HPDE6-E6E7 (cell line): ENCODE measurements at regions not wholly inside any gene's neighbourhood (a gene's known extent, or its start where the extent isn't known, plus 50 kb on each side); places are given as distances from the start of the nearest gene placed in this dataset.
"Not testable (repeated sequence)": the region's sequence is repeated elsewhere in the genome, so short reads cannot be mapped to it uniquely, and the experiment has no call there.

Source experiments
- DNase-seq: peaks from one replicate; pipeline ENCODE4 v3.0.0; 2011; ENCODE audit warnings: missing footprints; ENCODE audit errors: extremely low spot score

DNA sequence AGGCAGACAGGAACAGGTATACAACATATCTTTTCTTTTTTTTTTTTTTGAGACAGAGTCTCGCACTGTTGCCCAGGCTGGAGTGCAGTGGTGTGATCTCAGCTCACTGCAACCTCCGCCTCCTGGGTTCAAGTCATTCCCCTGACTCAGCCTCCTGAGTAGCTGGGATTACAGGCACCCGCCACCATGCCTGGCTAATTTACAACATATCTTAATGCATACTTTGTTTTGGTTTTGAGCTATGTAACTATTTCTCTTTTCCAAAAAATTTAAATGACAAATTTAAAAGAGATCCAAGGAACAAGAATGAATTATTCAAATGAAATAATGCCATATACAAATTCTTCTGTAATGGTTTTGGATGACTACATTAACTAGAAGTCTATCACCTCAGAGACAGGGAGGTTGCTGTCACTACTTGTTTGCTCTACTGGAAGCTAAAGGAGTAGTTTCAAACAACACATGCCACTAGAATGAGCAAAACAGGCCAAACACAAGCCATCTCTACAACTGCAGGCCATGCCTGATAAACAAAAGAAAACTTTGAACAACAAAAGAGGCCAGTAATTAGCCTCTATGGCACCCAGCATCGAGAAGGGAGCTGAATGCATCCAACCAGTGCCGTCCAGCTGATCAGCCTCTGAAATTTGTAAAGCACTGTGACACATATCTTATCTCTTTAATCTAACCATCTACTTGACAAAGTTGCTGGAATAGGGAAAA lies 133.6 kb upstream of the VOPP1 start:
- not testable (repeated sequence) for DNase-seq

DNA sequence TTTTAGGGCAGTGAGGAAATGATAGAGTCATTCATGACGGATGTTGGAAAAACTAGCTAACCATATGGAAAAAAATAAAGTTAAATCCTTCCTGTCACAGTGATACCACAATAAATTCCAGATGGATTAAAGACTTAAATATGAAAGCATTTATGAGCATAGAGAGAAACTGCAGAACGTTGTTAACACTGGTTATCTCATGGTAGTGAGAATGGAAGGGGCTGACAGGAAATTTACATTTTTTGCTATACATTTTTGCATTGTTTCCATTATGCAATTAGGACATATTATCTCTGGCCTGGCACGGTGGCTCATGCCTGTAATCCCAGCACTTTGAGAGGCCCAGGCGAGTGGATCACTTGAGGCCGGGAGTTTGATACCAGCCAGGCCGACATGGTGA lies 130.5 kb upstream of the VOPP1 start:
- not testable (repeated sequence) for DNase-seq

DNA sequence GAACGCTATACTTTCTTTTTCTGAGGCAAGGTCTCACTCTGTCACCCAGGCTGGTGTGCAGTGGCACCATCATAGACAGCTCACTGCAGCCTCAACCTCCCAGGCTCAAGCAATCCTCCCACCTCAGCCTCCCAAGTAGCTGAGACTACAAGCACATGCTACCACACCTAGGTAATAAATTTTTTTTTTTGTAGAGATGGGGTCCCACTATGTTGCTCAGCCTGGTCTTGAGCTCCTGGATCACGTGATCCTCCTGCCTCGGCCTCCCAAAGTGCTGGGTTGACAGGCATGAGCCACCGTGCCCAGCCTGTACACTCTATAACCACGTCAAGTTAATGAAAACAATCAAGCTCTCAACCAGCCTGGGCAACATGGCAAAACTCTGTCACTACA lies 127.1 kb upstream of the VOPP1 start:
- DNase-seq, result not testable (repeated sequence)

DNA sequence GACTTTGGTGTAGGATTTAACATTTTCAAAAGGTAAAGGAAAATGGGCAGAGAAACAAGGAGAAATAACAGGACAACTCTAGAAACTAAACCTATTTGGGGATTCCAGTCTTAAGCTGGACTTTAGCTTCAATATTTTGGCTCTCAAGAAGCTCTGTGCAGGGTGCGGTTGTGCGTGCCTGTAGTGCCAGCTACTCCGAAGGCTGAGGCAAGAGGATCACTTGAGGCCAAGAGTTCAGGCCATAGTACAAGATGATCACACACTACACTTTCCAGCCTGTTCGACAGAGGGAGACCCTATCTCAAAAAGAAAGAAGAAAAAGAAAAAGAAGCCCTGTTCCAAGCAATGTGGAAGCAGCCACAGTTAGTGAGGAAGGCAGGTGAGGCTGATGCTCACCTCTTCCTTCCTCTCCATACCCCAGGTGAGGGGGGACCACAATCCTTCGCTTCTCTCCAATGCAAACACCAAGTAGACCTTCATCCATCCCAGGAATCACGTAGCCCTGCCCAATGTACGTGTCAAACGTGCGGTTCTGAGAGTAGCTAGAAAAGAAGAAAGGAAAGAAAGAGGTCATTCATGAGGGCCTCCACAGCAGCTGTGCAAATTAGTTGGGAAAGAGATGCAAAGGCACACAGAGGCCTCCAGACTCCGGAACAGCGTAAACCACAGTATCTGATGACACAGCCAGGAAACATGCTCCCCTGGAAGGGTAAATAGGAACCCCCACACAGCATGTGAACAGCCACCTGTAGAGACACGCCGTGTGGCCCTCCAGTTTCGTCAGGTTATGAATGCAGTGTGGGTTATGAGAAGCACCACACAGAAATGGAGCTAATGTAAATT lies 126.5 kb upstream of the VOPP1 start:
- peak; percentile 61 for DNase-seq

DNA sequence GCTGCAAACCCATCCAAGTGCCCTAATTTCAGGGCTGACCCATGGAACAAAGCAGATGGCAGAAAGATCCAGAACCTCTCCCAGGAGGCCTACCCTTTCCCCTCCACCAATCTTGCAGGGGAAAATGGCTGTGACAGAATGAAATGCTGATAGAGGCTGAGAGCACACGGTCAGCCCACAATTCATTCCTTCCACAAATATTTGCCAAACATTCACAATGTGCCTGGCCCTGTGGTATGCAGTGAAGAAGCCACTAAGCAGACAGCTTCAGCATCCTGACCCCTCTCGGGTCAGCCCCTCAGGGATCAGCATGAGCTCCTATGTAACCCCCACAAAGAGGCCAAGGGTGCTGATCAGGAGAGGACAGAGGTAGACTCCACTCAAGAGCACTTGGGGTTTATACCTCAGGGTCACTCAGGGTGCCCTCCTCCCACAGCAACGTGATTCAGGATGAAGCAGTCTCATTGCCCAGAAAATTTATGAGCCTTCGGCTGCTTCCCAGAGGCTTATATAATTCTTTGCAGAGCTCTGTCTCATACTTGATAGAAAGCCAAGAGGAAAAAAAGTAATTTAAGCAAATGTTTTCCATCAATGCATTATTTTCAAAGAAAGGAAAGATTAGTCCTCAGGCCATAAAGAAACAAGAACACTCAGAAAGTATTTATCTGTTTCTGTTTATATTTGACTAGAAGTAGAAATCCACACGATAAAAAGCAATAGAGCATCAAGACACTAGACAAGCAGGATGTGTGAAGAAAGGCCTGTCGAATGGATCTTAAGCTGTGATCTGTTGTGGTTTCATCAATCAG lies 123.8 kb upstream of the VOPP1 start:
- not testable (repeated sequence) for DNase-seq

DNA sequence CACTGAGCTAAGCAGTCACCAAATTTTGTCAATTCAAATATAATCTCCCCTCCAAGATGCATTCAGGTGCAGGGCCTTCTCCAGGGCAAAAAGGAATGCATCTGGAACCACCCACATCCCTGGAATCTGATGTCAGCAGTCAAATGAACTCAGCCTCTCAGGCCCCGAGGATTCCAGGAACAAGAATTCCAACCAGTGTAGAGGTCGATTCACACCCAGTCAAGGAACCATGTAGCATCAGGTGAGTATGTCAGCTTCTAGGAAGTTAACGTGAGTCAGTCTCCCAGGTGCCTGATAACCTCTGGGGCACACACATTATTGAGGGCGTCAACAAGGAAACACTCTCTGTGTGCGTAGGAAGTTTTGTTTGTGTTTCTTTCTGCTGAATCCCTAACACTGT lies 122.2 kb upstream of the VOPP1 start:
- peak; percentile 16 for DNase-seq

DNA sequence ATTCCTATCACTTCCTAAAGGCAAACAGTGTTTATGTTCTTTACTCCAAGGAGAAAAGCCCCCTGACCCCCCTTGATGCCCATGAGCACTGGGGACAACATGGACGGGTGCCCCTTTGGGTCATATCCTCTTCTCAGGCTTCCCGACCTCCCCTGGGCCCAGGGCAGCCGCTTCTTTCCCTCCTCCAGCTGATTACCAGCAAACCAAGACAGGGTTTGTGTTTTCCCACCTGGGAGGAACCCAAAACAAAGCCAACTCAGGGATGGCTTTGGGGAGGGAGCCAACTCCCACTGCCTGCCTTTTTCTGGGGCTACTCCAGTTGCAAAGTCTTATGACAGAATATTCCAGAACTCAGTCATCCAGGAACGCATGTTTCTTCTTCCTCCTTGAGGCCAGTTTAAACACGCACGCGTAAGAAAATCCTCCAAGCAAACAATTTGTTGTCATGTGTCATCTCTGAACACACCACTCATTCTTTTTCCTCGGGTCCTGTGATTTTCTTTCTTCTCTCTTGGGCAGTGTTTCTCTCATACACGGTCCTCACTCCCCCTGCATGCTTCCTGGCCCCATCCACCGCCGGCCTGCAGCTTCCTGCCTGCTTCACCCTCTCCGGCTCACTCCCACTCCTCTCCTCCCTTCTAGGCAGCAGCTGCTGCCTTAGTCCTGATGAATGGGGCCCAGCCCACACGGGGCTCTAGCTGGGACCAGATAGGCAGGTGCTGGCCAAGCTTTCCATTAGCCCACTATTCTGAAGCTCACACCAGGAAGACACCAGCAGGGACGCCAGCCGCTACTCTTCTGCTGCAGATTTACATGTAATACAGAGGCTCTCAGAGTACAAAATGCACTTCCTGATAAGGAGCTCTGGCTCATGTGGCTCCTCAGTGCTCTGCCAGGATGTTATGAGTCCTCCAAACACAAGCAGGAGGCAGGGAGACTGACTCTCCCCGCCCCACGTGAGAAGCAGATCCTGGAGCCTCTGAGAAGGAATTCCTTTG lies 116.7 kb upstream of the VOPP1 start:
- DNase-seq, result peak; percentile 8

DNA sequence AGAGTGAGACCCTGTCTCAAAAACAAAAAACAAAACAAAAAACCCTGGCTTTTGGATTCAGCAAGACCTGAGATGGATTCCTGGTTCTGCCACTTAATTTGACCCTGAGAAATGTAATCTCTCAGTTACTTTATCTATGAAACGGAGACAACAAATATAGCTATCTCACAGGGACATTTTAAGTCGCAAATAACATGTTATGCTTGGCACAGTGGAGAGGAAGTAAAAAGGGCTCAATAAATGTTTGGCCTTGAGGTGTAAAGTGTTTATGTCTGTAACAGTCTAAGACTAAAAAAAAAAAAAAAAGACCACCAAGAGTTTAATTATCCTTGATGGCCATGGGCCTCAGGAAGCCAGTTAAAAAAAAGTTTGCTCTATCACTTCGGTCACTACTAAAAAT lies 116.0 kb upstream of the VOPP1 start:
- DNase-seq, result not testable (repeated sequence)

DNA sequence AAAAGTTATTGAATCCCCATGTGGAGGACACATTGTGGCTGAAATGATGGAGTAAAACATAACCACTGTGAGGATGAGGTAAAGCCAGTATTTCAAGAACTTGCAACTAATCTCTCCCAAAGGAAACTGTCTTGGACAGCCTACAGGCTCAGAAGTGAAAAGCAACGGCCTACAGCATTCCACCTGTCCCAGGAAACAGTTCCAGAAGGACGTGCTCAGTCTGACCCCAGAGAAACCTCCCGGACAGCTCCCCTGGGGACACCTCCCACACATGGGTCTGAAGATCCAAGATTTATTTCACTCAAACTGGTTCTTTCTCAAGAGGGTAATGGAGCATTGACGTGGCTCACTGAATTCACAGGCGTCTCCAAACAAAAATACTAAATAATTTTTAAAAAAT lies 115.0 kb upstream of the VOPP1 start:
- DNase-seq, result not testable (repeated sequence)

DNA sequence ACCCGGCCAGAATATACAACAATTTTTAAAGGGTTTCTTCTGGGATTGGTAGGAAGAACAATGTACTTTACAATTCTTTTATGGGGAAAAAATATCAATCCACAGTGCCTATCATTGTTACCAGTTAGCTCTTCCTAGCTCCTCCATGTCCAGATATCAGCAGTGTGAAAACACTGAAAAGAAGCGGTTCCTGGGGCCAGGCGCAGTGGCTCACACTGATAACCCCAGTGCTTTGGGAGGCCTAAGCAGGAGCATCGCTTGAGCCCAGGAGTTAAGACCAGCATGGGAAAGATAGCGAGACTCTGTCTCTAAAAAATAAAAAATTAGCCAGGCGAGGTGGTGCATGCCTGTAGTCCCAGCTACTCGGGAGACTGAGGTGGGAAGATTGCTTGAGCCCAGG lies 114.5 kb upstream of the VOPP1 start:
- DNase-seq, result not testable (repeated sequence)

DNA sequence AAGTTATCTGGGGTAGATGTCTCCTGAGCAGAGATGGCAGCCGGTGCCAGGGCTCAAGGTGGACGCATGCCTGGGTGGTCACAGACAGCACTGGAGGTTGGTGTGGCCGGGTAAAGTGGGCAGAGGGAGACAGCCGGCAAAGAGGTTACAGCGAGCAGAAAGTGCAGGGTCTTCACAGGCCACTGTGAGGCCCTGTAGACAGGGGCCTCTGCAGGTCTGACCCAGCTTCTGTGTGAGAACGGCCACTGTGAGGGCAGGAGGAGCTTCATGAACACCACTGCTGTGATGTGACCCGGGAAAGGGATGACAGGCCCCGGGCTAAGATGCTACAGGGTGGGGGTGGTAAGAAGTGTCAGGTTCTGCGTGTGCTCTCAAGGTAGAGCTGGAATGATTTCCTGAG lies 111.2 kb upstream of the VOPP1 start:
- not testable (repeated sequence) for DNase-seq

DNA sequence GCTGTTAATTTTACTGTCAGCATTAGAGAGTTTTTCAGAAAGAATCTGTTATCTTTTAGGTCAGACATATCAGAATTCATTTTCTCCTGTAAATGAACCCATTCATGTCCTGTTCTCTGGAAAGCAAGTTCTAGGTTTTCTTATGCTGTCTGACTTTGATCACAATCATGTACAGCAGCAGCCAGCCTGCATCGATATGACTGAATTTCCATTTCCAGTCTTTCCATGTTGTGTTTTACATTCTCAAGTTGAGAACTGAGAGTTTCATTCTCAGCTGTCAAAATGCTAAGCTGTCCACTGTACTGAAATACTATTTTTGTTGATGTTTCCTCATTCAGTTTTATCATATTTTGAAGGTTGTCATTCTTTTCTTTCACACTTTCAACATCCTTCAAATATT lies 103.3 kb upstream of the VOPP1 start:
- DNase-seq, result not testable (repeated sequence)

DNA sequence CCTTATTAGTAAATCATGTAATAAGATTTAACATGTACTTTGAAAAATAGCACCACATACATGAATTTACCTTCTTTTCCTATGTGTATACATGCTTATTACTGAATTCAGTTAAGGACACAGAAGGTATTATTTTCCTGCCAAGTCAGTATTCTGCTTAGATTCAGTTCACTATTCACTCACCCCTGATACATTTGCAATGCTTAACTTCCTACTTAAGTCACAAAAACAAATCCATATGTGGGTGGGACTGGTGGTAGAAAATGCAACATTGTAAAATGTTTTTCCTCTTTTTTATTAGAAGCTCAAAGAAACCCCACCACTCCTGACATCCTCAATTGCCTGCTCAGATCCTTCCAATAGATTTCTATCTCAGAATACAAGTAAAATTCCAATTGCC lies 101.2 kb upstream of the VOPP1 start:
- not testable (repeated sequence) for DNase-seq

DNA sequence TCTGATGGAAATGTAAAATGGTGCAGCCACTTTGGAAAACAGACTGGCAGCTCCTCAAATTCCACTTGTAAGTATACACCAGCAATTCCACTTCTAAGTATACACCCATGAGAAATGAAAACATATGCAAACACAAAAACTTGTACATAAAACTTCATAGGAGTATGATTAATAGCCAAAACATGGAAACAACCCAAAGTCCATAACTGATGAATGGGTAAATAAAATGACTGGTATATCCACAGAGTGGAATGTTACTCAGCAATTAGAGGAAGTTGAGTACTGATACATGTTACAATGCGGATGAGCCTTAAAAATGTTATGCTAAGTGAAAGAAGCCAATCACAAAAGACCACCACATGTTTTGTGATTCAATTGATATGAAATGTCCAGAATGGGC lies 99.8 kb upstream of the VOPP1 start:
- not testable (repeated sequence) for DNase-seq

DNA sequence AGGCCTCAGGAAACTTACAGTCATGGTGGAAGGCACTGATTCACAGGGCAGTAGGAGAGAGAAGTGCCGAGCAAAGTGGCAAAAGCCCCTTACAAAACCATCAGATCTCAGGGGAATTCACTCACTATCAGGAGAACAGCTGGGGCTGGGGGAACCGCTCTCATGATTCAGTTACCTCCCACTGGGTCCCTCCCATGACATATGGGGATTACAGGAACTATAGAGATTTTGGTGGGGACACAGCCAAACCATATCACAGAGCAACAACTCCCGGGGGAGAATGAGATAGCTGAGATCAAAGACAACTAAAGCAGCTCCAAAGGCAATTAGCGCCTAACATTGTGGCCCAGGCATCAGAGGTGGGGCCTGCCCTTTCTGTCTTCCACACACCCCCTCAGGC lies 85.4 kb upstream of the VOPP1 start:
- no peak for DNase-seq

DNA sequence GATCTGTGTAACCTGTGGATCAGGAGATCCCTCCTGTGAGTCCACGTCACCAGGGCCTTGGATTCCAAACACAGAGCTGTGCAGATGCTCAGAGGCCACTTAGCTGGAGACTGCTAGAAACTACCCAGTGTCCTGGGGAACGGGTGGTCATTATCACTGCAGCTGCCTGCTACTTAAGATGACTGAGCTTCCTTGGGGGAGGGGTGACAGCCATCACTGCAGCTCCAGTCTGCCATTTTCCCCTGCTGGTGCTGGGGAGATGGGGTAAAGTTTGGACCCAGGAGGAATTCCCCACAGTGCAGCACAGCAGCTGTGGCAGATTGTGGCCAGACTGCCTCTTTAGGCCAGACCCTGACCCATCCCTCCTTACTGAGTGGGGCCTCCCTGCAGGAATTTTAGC lies 78.8 kb upstream of the VOPP1 start:
- DNase-seq, result no peak

DNA sequence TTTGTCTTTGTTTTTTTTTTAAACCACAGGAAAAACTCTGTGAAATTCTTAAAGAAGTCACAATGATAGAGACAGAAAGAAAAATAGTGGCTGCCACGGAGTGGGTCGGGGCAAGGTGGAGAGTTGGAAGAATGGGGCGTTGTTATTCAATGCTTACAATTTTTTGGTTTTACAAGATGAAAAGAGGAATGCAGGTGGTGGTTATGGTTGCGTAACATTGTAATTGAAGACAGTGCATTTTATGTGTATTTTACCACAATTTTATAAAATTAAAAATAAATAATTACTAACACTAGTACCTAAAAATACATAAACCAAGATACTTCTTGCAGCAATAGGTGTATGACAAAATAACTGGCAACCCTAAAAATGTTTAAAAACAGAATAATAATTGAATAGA lies 76.9 kb upstream of the VOPP1 start:
- no peak for DNase-seq

DNA sequence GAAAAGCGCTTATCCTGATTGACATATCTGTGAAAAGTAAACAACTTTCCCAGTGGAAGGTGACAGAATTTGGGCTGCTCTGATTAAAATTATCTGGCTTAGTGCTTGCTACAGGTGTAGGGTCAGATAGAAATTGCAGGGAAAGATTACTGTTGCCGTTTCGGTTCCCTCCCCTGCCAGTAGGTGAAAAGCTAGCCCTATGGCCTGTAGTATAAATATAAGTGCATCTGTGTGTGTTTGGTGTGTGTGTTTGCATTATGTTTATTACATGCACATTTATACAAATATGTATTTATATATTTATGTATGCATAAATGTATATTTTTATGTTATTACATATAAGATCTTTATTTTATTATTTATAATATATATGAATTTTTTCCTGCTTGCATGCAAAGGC lies 72.3 kb upstream of the VOPP1 start:
- DNase-seq, result no peak

DNA sequence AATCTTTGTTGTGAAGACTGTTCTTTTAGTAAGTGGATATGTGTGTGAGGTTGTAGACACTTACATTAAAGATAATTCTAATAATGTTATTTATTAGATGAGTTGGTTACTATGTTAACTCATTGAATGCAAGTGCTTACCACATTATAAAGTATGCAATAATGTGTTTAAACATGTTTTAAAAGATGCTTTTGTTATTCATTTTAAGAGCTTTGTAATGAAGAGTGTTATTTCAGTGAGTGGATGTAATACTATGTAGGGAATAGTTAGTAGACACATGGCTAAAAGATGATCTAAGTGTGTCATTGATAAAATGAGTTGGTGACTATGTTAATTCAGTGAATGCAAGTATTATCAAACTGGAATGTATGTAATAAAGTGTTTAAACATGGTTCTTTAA lies 70.0 kb upstream of the VOPP1 start:
- DNase-seq, result no peak

DNA sequence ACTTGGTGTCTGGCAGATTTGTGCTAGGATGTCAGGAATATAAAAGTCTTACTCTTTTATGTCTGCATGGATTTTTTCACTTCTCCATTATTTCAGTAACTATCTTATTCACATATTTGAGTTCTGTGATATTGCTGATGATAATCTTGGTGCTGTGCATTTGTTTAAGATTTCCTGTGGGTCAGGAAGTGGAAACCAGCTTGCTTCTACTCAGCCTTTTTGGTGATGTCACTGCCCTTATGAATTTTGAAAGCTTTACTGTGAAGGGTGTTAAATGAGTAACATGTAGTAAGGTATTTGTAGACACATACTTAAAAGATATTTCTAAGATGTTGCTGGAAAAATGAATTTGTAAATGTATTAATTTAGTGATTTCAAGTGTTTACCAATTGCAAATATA lies 69.5 kb upstream of the VOPP1 start:
- DNase-seq, result no peak

DNA sequence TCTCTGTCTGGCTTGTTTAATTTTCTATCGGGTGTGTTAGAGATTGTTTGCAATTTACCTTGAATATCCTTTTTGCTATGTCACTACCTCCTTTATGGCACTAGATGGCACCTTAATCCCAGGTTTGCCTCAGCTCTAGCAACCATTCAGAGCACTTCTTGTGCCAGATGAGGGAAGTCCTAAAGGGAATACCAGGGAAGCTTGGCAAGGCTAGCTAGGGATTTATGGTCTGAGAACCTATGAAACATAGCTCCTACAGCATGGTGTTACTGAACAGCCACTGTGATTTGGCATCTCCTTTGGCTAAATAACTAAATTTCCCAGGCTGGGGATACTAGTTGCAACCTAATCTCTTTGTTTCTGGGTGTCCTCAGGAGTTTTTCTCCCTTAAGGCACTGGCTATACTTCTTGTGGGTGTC lies 69.0 kb upstream of the VOPP1 start:
- peak; percentile 52 for DNase-seq
